ENCODE measurements at regions not wholly inside any gene's neighbourhood (a gene's known extent, or its start where the extent isn't known, plus 50 kb on each side); places are given as distances from the start of the nearest gene placed in this dataset.

DNA sequence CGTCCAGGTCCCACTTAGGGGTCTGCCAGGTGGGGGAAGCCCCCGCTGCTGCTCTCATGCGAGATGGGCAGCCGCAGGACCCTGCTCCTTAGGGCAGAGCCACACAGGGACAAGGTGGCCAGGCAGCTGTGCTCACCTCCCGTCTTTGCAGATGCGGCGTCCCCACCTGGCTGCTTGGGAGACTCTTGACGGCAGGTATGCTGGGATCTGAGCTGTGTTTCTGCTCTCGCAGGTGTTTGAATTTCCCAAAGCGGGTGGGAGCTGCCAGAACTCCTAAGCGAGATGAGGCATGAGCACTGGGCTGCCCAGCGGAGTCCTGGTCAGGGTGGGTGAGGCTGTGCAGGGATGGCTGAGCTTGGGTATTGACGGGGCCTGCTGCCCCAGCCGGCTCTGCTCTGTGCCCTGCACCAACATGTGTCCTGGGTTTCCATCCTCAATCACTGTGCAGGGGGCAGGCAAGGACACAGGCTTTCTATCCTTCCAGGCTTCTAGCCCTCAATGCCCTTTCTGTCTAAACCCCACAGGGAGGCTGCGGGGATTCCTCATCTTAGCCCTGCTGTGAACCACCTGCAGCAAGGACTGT lies 151.4 kb downstream of the ICE1 start:
- Histone ChIP-seq H3K36me3 (ENCODE audit: control insufficient read depth, insufficient read depth, low read length) (no peaks in the 10 kb centered on the region), H3K4me3 (ENCODE audit: low read depth, low read length) (no peak overlapping the region), H3K27me3 (ENCODE audit: control insufficient read depth, insufficient read depth, low read length) (no peaks in the 10 kb centered on the region)
- TF ChIP-seq, protein P1, sequence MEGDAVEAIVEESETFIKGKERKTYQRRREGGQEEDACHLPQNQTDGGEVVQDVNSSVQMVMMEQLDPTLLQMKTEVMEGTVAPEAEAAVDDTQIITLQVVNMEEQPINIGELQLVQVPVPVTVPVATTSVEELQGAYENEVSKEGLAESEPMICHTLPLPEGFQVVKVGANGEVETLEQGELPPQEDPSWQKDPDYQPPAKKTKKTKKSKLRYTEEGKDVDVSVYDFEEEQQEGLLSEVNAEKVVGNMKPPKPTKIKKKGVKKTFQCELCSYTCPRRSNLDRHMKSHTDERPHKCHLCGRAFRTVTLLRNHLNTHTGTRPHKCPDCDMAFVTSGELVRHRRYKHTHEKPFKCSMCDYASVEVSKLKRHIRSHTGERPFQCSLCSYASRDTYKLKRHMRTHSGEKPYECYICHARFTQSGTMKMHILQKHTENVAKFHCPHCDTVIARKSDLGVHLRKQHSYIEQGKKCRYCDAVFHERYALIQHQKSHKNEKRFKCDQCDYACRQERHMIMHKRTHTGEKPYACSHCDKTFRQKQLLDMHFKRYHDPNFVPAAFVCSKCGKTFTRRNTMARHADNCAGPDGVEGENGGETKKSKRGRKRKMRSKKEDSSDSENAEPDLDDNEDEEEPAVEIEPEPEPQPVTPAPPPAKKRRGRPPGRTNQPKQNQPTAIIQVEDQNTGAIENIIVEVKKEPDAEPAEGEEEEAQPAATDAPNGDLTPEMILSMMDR (IDR thresholded peaks at IDR 0.05; ENCODE audit: insufficient read depth, low read length, poor library complexity, severe bottlenecking): no peak
- no peak for DNase-seq (ENCODE audit: low read depth)

DNA sequence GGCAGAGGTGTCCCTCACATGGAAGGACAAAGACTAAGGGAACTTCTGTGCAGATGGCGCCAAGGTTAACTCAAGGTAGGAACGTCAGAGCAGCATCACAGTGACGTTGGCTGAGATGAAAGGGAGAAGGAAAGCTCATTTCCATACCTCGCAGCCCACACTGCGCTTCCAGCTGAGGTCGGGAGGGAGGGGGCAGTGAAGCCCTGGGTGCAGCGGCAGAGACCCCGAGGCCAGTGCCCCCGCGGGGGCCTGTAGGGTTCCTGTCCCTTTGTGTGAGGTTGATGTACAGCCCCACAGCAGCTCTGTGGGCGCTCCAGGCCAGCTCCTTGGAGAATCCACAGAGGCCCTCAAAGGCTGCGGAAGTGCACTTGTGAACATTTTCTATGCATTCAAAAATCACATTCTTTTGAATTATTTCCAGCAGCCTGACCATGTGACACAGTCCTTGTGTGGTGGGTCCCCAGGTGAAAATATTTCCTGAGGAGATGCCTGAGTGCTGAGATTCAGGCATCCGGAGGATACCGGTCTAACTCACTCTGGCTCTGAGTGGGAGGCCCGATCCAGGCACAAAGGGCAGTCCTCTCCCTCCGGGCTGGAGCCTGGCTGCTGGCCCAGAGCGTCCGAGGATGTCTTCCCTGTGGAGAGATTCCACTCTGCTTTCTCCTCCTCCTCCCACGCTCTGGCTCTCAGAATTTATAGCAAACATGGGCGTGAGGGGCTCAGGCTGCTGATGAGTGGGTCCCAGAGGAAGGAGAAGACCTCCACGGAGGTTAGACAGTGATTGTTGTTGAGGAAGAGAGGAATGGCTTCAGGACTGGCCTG lies 150.7 kb downstream of the ICE1 start:
- H3K4me3 ChIP-seq (ENCODE audit: low read depth, low read length): no peak overlapping the region
- no peak for DNase-seq (ENCODE audit: low read depth)
- TF ChIP-seq, protein P1 (IDR thresholded peaks at IDR 0.05; ENCODE audit: insufficient read depth, low read length, poor library complexity, severe bottlenecking): no peak
- no peaks in the 10 kb centered on the region for H3K27me3 ChIP-seq (ENCODE audit: control insufficient read depth, insufficient read depth, low read length)
- no peaks in the 10 kb centered on the region for H3K36me3 ChIP-seq (ENCODE audit: control insufficient read depth, insufficient read depth, low read length)

DNA sequence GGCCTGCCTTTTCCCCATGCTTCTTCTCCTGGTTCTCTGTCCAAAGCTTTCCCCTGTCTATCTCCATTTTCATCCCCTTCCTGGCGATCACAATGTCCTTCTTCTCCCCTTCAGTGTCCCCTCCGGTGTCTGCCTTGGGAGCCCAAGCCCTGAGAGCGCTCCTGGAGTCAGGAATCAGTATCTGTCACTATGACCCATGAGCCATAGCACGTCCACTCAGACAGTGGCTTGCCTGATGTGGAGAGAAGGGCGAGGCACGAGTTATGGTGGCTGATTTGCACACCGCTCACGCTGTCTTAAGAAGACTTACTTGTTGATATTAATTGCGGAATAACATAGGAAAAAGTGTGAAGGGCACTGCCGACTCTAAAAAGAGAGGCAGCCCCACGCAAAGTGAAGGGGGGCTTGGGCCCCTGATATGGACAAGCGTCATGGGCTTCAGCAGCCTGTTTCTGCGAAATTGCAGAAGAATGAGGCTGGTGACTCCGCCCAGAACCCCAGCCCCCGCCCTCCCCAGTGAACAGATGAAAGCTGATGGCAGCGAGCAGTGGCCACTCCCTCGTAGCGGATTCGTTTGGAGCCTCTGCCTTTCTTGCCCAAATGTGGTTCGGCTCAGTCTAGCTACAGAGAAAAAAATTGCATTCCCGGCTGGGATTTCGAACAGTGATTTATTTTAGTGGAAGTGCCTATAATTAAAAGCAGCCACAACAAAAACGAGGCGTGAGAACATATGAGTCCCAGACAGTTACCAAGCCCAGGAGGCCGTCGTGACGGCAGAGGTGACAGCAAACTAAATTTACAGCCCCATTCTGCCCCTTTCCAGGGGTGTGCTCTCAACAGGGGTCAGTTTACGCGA lies 149.8 kb downstream of the ICE1 start:
- TF ChIP-seq, protein P1 (IDR thresholded peaks at IDR 0.05; ENCODE audit: insufficient read depth, low read length, poor library complexity, severe bottlenecking): no peak
- Histone ChIP-seq H3K4me3 (ENCODE audit: low read depth, low read length) (no peak overlapping the region), H3K27me3 (ENCODE audit: control insufficient read depth, insufficient read depth, low read length) (no peaks in the 10 kb centered on the region), H3K36me3 (ENCODE audit: control insufficient read depth, insufficient read depth, low read length) (no peaks in the 10 kb centered on the region)
- DNase-seq (ENCODE audit: low read depth): no peak

DNA sequence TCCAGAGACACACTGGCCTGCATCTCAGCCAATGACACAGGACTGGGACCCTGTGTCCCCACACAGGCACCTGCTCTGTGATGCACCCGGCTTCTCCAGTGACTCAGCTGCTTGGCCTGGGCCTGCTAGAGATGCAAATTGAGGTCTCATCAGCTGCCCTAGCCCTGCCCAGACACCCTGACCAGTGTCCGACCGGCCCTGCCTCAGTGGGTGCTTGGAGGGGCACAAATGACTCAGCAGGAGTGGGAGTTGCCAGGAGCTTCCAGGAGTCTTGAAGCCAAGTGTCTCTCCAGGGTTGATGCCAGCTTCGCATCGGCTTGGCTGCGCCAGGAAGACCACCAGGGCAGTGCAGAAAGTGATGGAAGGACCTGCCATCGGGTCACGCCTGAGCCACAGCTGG lies 148.2 kb downstream of the ICE1 start:
- TF ChIP-seq, protein P1 (IDR thresholded peaks at IDR 0.05; ENCODE audit: insufficient read depth, low read length, poor library complexity, severe bottlenecking): no peak
- no peak overlapping the region for H3K4me3 ChIP-seq (ENCODE audit: low read depth, low read length)
- H3K27me3 ChIP-seq (ENCODE audit: control insufficient read depth, insufficient read depth, low read length): no peaks in the 10 kb centered on the region
- H3K36me3 ChIP-seq (ENCODE audit: control insufficient read depth, insufficient read depth, low read length): no peaks in the 10 kb centered on the region
- DNase-seq (ENCODE audit: low read depth): no peak

DNA sequence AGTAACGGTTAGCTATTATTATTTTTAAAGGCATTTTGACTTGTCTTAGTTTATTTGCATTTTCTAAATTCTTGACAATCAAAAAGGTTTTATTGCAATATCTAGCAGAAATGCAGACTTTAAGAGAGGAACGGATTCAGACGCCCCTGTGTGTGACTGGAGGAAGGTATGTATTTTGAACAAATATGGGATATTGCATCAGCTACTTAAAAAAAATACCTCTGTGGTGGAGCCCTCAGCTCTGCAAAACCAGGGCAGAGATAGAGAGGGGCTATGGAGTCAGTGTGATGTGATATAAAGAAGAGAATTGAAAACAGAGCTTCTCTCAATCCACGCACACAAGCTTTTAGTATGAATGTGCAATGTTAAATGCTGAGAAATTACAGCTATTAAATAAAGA lies 142.4 kb downstream of the ICE1 start:
- no peak for DNase-seq (ENCODE audit: low read depth)
- Histone ChIP-seq H3K36me3 (ENCODE audit: control insufficient read depth, insufficient read depth, low read length) (no peaks in the 10 kb centered on the region), H3K27me3 (ENCODE audit: control insufficient read depth, insufficient read depth, low read length) (no peaks in the 10 kb centered on the region), H3K4me3 (ENCODE audit: low read depth, low read length) (no peak overlapping the region)
- TF ChIP-seq, protein P1 (IDR thresholded peaks at IDR 0.05; ENCODE audit: insufficient read depth, low read length, poor library complexity, severe bottlenecking): no peak
